Lower leg skin (tissue), 3 donors: ENCODE measurements at regions not wholly inside any gene's neighbourhood (a gene's known extent, or its start where the extent isn't known, plus 50 kb on each side); places are given as distances from the start of the nearest gene placed in this dataset.
"Not testable (repeated sequence)": the region's sequence is repeated elsewhere in the genome, so short reads cannot be mapped to it uniquely, and the experiment has no call there.

ENCODE experiments used
- DNase-seq, 2 donors: peaks; one replicate each; pipeline ENCODE4 v3.0.0-alpha.2; 2019; ENCODE audit warnings: low spot score in 2 of 2
- H3K4me3 ChIP-seq: fragments of 200-600 bp; sonication (generic); 2 replicates; pipeline ENCODE4 v1.5.1; 2017; ENCODE audit warnings: mild to moderate bottlenecking, low read depth; ENCODE audit not compliant: poor library complexity, severe bottlenecking
- WGBS, 2 donors: methylation state at CpG; one replicate each; pipeline ENCODE4 v1.1.5; 2018; 5-methylcytosine and 5-hydroxymethylcytosine counted together
- intact Hi-C: fragments of 100-400 bp; cut with DNase I; formaldehyde crosslinking; loops from one replicate; pipeline ENCODE4 v1.15.0; 2023; ENCODE audit warnings: low total_unique reads

- H3K4me3 ChIP-seq, intact Hi-C loops, DNase-seq: not testable (repeated sequence)
- WGBS, 2 donors: 85 to 93% methylated on average over 5 of the region's 5 CpGs
Observed at GRCh38 chr9:94387338-94388010, 59.0 kb upstream of the NUTM2F start.

- intact Hi-C loops, DNase-seq, H3K4me3 ChIP-seq: not testable (repeated sequence)
- 93 to 95% methylated on average over 2 of the region's 2 CpGs for WGBS, 2 donors
Observed at GRCh38 chr9:94388011-94388406, 59.6 kb upstream of the NUTM2F start.

GRCh38 chr9:94390425-94391098 lies 62.1 kb upstream of the NUTM2F start:
- intact Hi-C loops, DNase-seq, H3K4me3 ChIP-seq: not testable (repeated sequence)
- 18 to 52% methylated on average over 3 to 5 of the region's 5 CpGs for WGBS, 2 donors

- no CpG with 5 or more reads among the region's 2 CpGs for WGBS, 2 donors
- H3K4me3 ChIP-seq, intact Hi-C loops, DNase-seq: not testable (repeated sequence)
Observed at GRCh38 chr9:94392971-94393624, 64.7 kb upstream of the NUTM2F start.

GRCh38 chr9:94397766-94398379 lies 69.4 kb upstream of the NUTM2F start:
- H3K4me3 ChIP-seq, DNase-seq, intact Hi-C loops: not testable (repeated sequence)
- 87 to 88% methylated on average over 3 of the region's 3 CpGs for WGBS, 2 donors

GRCh38 chr9:94400461-94400860 lies 72.0 kb upstream of the NUTM2F start:
- H3K4me3 ChIP-seq, intact Hi-C loops, DNase-seq: not testable (repeated sequence)
- WGBS, 2 donors: 83 to 84% methylated on average over 4 of the region's 4 CpGs

GRCh38 chr9:94402795-94403194 lies 74.4 kb upstream of the NUTM2F start:
- WGBS, 2 donors: 89 to 100% methylated on average over 1 of the region's 1 CpG
- intact Hi-C loops, DNase-seq, H3K4me3 ChIP-seq: not testable (repeated sequence)

GRCh38 chr9:94403571-94403970 lies 75.1 kb upstream of the NUTM2F start:
- 83 to 85% methylated on average over 3 of the region's 3 CpGs for WGBS, 2 donors

GRCh38 chr9:94413665-94414064 lies 85.2 kb upstream of the NUTM2F start:
- WGBS, 2 donors: 57 to 66% methylated on average over 2 of the region's 2 CpGs
- H3K4me3 ChIP-seq, intact Hi-C loops, DNase-seq: not testable (repeated sequence)

More at GRCh38 chr9:94403571-94403970, 75.1 kb upstream of the NUTM2F start:
- intact Hi-C loops, H3K4me3 ChIP-seq, DNase-seq: not testable (repeated sequence)

GRCh38 chr9:94415111-94415510 lies 86.7 kb upstream of the NUTM2F start:
- DNase-seq, H3K4me3 ChIP-seq, intact Hi-C loops: not testable (repeated sequence)
- 90 to 95% methylated on average over 5 of the region's 5 CpGs for WGBS, 2 donors

- H3K4me3 ChIP-seq, intact Hi-C loops: not testable (repeated sequence)
- peak in 1 of 2 donors; percentile 33 for DNase-seq
- 42 to 47% methylated on average over 5 of the region's 5 CpGs for WGBS, 2 donors
Observed at GRCh38 chr9:94420098-94420497, 91.7 kb upstream of the NUTM2F start.

- DNase-seq, H3K4me3 ChIP-seq, intact Hi-C loops: not testable (repeated sequence)
- WGBS, 2 donors: 85 to 98% methylated on average over 9 of the region's 9 CpGs
Observed at GRCh38 chr9:94421951-94422350, 93.5 kb upstream of the NUTM2F start.

GRCh38 chr9:94425312-94425711 lies 96.9 kb upstream of the NUTM2F start:
- H3K4me3 ChIP-seq, DNase-seq, intact Hi-C loops: not testable (repeated sequence)
- 92 to 94% methylated on average over 3 to 4 of the region's 4 CpGs for WGBS, 2 donors

- DNase-seq, intact Hi-C loops, H3K4me3 ChIP-seq: not testable (repeated sequence)
- WGBS, 2 donors: no CpG with 5 or more reads among the region's 2 CpGs
Observed at GRCh38 chr9:94437128-94437527, 108.7 kb upstream of the NUTM2F start.

- WGBS, 2 donors: 95 to 100% methylated on average over 1 of the region's 1 CpG
- H3K4me3 ChIP-seq, intact Hi-C loops, DNase-seq: not testable (repeated sequence)
Observed at GRCh38 chr9:94438336-94438735, 109.9 kb upstream of the NUTM2F start.
